NCI-H2029 treated with DMSO at 0.1 percent for 48 hours (cell line): ENCODE measurements at regions not wholly inside any gene's neighbourhood (a gene's known extent, or its start where the extent isn't known, plus 50 kb on each side); places are given as distances from the start of the nearest gene placed in this dataset.
"Not testable (repeated sequence)": the region's sequence is repeated elsewhere in the genome, so short reads cannot be mapped to it uniquely, and the experiment has no call there.

ENCODE experiments used
- DNase-seq: peaks from one replicate; lab custom pipeline; 2025; lab: John Stamatoyannopoulos, UW

- DNase-seq = no peak
Observed at GRCh38 chr4:137738375-137738990, 206.2 kb upstream of the PCDH18 start.

- no peak for DNase-seq
Observed at GRCh38 chr4:137735561-137736104, 203.3 kb upstream of the PCDH18 start.

GRCh38 chr4:137733174-137734141 is 201.2 kb upstream of the PCDH18 start:
- not testable (repeated sequence) for DNase-seq

- DNase-seq = no peak
Observed at GRCh38 chr4:137722910-137723309, 190.6 kb upstream of the PCDH18 start.

GRCh38 chr4:137711502-137711901 is 179.2 kb upstream of the PCDH18 start:
- no peak for DNase-seq

- no peak for DNase-seq
Observed at GRCh38 chr4:137707626-137708025, 175.3 kb upstream of the PCDH18 start.

GRCh38 chr4:137707102-137707620 is 174.9 kb upstream of the PCDH18 start:
- DNase-seq = no peak

- no peak for DNase-seq
Observed at GRCh38 chr4:137705171-137705783, 173.0 kb upstream of the PCDH18 start.

- no peak for DNase-seq
Observed at GRCh38 chr4:137703195-137703594, 170.9 kb upstream of the PCDH18 start.

- DNase-seq = no peak
Observed at GRCh38 chr4:137702512-137702911, 170.2 kb upstream of the PCDH18 start.

GRCh38 chr4:137701401-137701800 is 169.1 kb upstream of the PCDH18 start:
- no peak for DNase-seq

GRCh38 chr4:137700751-137701150 is 168.5 kb upstream of the PCDH18 start:
- no peak for DNase-seq

- no peak for DNase-seq
Observed at GRCh38 chr4:137700072-137700471, 167.8 kb upstream of the PCDH18 start.

- no peak for DNase-seq
Observed at GRCh38 chr4:137694138-137694537, 161.8 kb upstream of the PCDH18 start.

GRCh38 chr4:137693641-137694040 is 161.3 kb upstream of the PCDH18 start:
- no peak for DNase-seq

- no peak for DNase-seq
Observed at GRCh38 chr4:137692205-137692604, 159.9 kb upstream of the PCDH18 start.

GRCh38 chr4:137688651-137689050 is 156.4 kb upstream of the PCDH18 start:
- no peak for DNase-seq

GRCh38 chr4:137685357-137685756 is 153.1 kb upstream of the PCDH18 start:
- no peak for DNase-seq

GRCh38 chr4:137681081-137681480 is 148.8 kb upstream of the PCDH18 start:
- DNase-seq = no peak

GRCh38 chr4:137678796-137679195 is 146.5 kb upstream of the PCDH18 start:
- DNase-seq = no peak

GRCh38 chr4:137677863-137678262 is 145.6 kb upstream of the PCDH18 start:
- DNase-seq = no peak

- no peak for DNase-seq
Observed at GRCh38 chr4:137676357-137676998, 144.2 kb upstream of the PCDH18 start.
